Activated CD4-positive, alpha-beta T cell treated with anti-CD3 and anti-CD28 coated beads, Interleukin-2, Interleukin-4, amounts not matched to agents 100 ng/mL and 50 ng/mL, durations not matched to agents 16 hours and 8 hours (primary cell): ENCODE measurements at regions not wholly inside any gene's neighbourhood (a gene's known extent, or its start where the extent isn't known, plus 50 kb on each side); places are given as distances from the start of the nearest gene placed in this dataset.
"Not testable (repeated sequence)": the region's sequence is repeated elsewhere in the genome, so short reads cannot be mapped to it uniquely, and the experiment has no call there.

ENCODE experiments used
- DNase-seq: peaks from one replicate; pipeline ENCODE4 v3.0.0-alpha.2; 2020; ENCODE audit warnings: low spot score

GRCh38 chr2:209305746-209306196, 118.1 kb upstream of the MAP2 start:
- DNase-seq: no peak

- DNase-seq: no peak
These were observed 116.5 kb upstream of the MAP2 start for GRCh38 chr2:209307161-209308001.

GRCh38 chr2:209308415-209308814, 115.4 kb upstream of the MAP2 start:
- no peak for DNase-seq

GRCh38 chr2:209311948-209312347, 111.9 kb upstream of the MAP2 start:
- no peak for DNase-seq

DNA sequence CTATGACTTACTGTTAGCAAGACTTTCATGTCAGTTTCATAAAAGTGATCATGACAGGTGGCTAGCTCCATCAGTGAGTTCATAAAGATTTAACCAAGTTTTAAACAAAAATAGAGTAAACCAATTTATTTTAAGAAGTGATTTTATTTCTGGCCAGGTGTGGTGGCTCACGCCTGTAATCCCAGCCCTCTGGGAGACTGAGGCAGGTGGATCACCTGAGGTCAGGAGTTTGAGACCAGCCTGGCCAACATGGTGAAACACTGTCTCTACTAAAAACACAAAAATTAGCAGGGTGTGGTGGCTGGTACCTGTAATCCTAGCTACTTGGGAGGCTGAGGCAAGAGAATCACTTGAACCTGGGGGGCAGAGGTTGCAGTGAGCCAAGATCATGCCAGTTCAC, 111.4 kb upstream of the MAP2 start:
- not testable (repeated sequence) for DNase-seq

GRCh38 chr2:209314653-209315052, 109.2 kb upstream of the MAP2 start:
- no peak for DNase-seq

GRCh38 chr2:209316141-209316540, 107.7 kb upstream of the MAP2 start:
- no peak for DNase-seq

GRCh38 chr2:209321076-209321475, 102.8 kb upstream of the MAP2 start:
- DNase-seq: no peak

GRCh38 chr2:209321581-209321980, 102.3 kb upstream of the MAP2 start:
- DNase-seq: no peak

- no peak for DNase-seq
These were observed 101.8 kb upstream of the MAP2 start for GRCh38 chr2:209322041-209322440.

DNA sequence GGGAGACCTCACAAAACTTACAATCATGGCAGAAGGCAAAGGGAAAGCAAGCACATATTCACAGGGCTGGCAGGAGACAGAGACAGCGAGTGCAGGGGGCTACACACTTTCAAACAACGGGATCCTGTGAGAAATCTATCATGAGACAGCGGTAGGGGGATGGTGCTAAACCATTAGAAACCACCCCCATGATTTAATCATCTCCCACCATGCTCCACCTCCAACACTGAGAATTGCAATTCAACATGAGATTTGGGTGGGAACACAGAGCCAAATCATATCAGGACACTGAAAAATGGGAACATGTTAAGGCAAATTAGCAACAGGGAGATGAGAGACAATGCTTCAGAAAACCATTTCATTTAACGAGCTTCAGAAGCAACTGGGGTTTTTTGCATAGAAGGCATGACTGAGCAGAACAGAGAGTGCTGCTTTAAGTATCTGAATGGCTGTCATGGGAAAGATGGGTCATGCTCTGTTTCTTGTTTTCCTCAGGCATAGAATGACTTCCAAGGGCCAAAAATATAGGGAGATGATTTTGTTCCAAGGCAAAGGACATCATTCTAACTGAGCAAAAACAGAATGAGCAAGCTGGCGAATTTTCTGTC, 100.8 kb upstream of the MAP2 start:
- DNase-seq: no peak

GRCh38 chr2:209323738-209324137, 100.1 kb upstream of the MAP2 start:
- no peak for DNase-seq

DNA sequence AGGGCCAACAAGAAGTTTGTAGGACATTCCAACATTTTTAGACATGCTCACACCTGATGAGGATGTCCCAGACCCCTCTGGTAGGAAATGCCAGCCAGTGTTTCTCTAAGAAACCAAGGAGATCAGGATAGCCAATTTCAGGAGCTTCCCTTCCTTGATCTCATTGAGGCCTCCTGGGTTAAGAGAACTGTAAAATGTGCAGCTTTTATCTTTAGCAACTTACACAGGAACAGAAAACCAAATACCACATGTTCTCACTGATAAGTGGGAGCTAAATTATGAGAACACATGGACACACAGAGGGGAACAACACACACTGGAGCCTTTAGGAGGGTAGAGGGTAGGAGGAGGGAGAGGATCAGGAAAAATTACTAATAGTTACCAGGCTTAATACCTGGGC, 99.6 kb upstream of the MAP2 start:
- DNase-seq: no peak

DNA sequence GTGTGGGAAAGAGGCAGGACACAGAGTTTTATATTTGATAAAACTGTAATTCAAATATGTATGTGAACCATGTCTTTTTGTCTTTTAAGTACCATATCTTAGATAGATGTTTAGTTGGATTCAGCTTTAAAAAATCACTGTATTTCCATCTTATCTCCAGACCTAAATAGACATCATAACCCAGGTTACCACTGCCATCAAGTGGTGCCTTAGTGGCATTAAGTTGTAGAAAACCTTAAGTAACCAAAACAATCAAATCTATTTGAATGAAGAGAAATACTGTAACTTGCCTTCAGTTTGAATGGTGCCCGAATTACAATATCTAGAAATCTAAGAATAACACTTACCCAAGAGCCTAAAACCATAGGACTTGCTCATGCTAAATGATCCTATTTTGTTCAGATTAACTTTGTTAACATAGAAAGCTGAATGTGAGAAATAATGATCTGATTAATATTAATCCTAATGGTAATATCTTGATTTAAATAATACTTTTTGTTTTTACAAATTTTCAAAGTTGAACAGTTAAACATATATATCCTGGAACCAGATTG, 92.5 kb upstream of the MAP2 start:
- DNase-seq: no peak

- peak; percentile 53 for DNase-seq
These were observed 89.4 kb upstream of the MAP2 start for GRCh38 chr2:209334188-209335017.

DNA sequence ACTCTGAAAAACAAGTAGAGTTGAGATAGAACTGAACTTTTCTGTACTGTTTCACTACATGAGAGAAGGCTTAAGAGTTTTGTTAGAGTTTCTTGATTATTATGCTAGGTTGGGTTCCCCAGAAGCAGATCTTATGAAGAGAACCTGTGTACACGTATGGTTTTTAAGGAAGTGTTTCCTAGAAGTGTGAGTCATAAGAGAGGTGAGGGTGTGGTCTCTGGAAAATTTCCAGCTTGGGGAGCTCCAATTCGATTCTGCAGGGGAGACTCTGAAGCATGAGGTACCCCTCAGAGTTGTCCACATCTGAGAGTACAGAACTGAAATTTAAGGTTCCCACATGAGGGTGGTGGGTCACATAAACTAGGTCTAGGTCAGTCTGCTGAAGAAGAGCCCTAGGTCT, 83.3 kb upstream of the MAP2 start:
- no peak for DNase-seq

DNA sequence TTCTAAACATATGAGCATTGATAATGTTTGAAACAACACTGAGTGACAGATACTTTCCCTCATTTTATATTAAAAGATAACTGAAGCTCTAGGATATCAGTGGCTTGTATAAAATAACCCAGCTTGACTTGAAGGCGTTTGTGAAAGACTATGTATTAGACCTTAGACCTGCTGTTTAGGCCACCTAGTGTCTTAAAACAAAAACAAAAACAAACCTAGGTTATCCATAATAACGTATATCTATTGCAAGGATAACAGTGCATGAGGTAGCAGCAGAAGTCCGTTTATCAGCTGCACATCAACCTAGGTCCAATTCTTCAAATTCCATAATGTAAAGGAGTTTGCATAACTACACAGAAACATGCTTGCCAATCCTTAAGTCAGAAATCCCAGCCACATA, 79.5 kb upstream of the MAP2 start:
- no peak for DNase-seq

GRCh38 chr2:209348433-209348832, 75.4 kb upstream of the MAP2 start:
- DNase-seq: no peak

DNA sequence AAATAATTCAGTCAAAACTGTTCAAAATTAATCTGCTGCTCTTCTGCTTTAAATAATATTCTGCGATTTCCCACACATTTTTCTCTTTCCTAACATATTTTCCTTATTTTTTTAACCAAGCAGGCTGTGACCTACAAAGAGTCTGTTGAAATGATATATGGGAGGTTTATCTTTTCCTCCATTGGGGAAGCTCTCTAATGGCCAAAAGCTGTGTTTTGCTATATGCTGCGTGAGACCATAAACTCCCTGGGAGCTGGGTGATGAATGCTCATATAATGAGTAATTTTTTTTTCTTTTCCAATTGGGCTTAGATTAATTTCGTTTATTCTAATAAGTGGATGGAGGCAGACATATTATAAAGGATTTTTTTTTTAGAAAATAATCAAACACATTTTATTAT, 72.2 kb upstream of the MAP2 start:
- no peak for DNase-seq

DNA sequence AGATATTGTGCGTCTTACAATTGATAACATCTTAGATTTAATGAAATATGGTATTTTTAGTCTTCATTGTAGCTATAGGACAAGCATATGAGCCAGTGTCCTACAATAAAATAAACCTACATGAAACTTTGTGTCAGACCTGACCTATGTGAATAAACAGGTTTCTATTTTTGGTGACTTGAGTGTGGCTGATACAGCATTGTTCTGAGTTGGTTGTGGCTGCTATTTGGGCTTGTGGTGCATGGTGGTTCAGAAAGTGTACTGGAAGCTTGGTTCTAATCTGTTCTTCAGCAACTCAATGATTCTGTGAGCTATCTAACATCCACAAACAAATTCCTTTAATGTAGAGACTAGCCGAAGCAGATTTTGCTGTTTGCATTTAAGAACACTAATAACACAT, 64.9 kb upstream of the MAP2 start:
- no peak for DNase-seq

DNA sequence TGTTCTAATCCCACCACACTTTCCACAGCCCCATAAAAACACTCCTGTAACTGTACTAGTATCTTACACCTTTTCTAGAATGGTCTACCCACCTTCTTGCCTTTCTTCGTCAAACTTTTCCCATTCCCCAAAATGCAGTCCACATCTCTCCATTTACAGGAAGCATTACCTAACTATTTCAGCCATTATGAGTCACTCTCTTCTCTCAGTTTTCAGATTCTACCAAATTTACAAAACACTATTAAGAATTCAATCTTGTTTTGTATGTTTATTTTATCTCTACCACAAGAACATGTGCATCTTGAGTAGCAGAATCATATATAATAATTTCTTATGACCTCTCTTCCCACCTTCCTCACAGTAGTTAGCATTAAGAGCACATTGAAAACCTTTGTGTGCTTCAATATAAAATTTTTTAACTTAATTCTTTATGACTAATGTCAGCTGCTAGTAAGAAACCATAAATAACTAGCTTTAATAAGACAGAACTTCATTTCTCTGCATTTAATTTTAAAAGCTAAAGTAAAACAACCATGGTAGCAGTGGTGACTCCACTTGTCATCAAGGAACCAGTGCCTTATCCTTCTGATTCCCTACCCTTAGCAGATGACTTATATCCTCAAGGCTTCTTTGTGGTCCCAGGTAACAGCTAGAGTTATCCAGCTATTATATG, 56.6 kb upstream of the MAP2 start:
- DNase-seq: no peak

- DNase-seq: no peak
These were observed 55.4 kb upstream of the MAP2 start for GRCh38 chr2:209368406-209368805.
